ENCODE measurements at regions not wholly inside any gene's neighbourhood (a gene's known extent, or its start where the extent isn't known, plus 50 kb on each side); places are given as distances from the start of the nearest gene placed in this dataset.

- no peaks in the 10 kb centered on the region for H3K36me3 ChIP-seq
- no peak overlapping the region for H3K4me3 ChIP-seq
- H3K27ac ChIP-seq, result no peak overlapping the region
- no peak for TF ChIP-seq POLR2A (IDR thresholded peaks at IDR 0.05)
- no peak for TF ChIP-seq POLR2AphosphoS5 (IDR thresholded peaks at IDR 0.05)
- TF ChIP-seq CTCF (IDR thresholded peaks at IDR 0.05), result no peak
- TF ChIP-seq EP300 (IDR thresholded peaks at IDR 0.05), result no peak
- H3K9me3 ChIP-seq, result no peaks in the 10 kb centered on the region
- no peaks in the 10 kb centered on the region for H3K4me1 ChIP-seq
- H3K27me3 ChIP-seq, result no peaks in the 10 kb centered on the region
- WGBS, 2 donors, result 87% methylated on average over 2 of the region's 2 CpGs
- intact Hi-C loops (cut with DNase I), result no loop called here
- no peak for DNase-seq
Observed at GRCh38 chr9:82073551-82074543, 85.3 kb downstream of the SPATA31D1 start.

GRCh38 chr9:82080265-82080664 is 91.7 kb downstream of the SPATA31D1 start:
- DNase-seq, result no peak
- TF ChIP-seq POLR2AphosphoS5 (IDR thresholded peaks at IDR 0.05), result no peak
- no peak for TF ChIP-seq CTCF (IDR thresholded peaks at IDR 0.05)
- TF ChIP-seq EP300 (IDR thresholded peaks at IDR 0.05), result no peak
- TF ChIP-seq POLR2A (IDR thresholded peaks at IDR 0.05), result no peak
- no peak overlapping the region for H3K27ac ChIP-seq
- H3K36me3 ChIP-seq, result no peaks in the 10 kb centered on the region
- H3K4me1 ChIP-seq, result no peaks in the 10 kb centered on the region
- intact Hi-C loops (cut with DNase I), result no loop called here
- H3K4me3 ChIP-seq, result no peak overlapping the region
- H3K9me3 ChIP-seq, result no peaks in the 10 kb centered on the region
- H3K27me3 ChIP-seq, result no peaks in the 10 kb centered on the region

GRCh38 chr9:82081496-82081895 is 92.9 kb downstream of the SPATA31D1 start:
- no peak for TF ChIP-seq EP300 (IDR thresholded peaks at IDR 0.05)
- no peak for TF ChIP-seq CTCF (IDR thresholded peaks at IDR 0.05)
- TF ChIP-seq POLR2A (IDR thresholded peaks at IDR 0.05), result no peak
- TF ChIP-seq POLR2AphosphoS5 (IDR thresholded peaks at IDR 0.05), result no peak
- intact Hi-C loops (cut with DNase I), result no loop called here
- 85 to 93% methylated on average over 2 of the region's 2 CpGs for WGBS, 2 donors
- DNase-seq, result no peak
- H3K4me1 ChIP-seq, result no peaks in the 10 kb centered on the region
- H3K4me3 ChIP-seq, result no peak overlapping the region
- H3K27me3 ChIP-seq, result no peaks in the 10 kb centered on the region
- H3K36me3 ChIP-seq, result no peaks in the 10 kb centered on the region
- H3K27ac ChIP-seq, result no peak overlapping the region
- H3K9me3 ChIP-seq, result no peaks in the 10 kb centered on the region

- intact Hi-C loops (cut with DNase I), result no loop called here
- Histone ChIP-seq H3K27me3 (no peaks in the 10 kb centered on the region), H3K4me1 (no peaks in the 10 kb centered on the region), H3K9me3 (no peaks in the 10 kb centered on the region), H3K27ac (no peak overlapping the region), H3K36me3 (no peaks in the 10 kb centered on the region), H3K4me3 (no peak overlapping the region)
- no peak for DNase-seq
- TF ChIP-seq CTCF (IDR thresholded peaks at IDR 0.05) (no peak), EP300 (IDR thresholded peaks at IDR 0.05) (no peak), POLR2AphosphoS5 (IDR thresholded peaks at IDR 0.05) (no peak), POLR2A (IDR thresholded peaks at IDR 0.05) (no peak)
Observed at GRCh38 chr9:82082563-82082962, 94.0 kb downstream of the SPATA31D1 start.
